ENCODE measurements at regions not wholly inside any gene's neighbourhood (a gene's known extent, or its start where the extent isn't known, plus 50 kb on each side); places are given as distances from the start of the nearest gene placed in this dataset.
"Not testable (repeated sequence)": the region's sequence is repeated elsewhere in the genome, so short reads cannot be mapped to it uniquely, and the experiment has no call there.

GRCh38 chr2:87518066-87518465 lies 229.8 kb upstream of the PLGLB2 start:
- H3K27me3 ChIP-seq (ENCODE audit: insufficient read depth, poor library complexity, severe bottlenecking); H3K4me3 ChIP-seq (replicated peaks; ENCODE audit: insufficient read depth, low read length): not testable (repeated sequence)
- peak; percentile 63 for TF ChIP-seq SPI1 (IDR thresholded peaks at IDR 0.05; ENCODE audit: borderline replicate concordance, low read depth)
- DNase-seq (ENCODE audit: low read depth in 1 of 2, low spot score in 1 of 2): peak in 1 of 2 experiments; percentile 34
- H3K27ac ChIP-seq (replicated peaks): peak overlapping the region; percentile 68

DNA sequence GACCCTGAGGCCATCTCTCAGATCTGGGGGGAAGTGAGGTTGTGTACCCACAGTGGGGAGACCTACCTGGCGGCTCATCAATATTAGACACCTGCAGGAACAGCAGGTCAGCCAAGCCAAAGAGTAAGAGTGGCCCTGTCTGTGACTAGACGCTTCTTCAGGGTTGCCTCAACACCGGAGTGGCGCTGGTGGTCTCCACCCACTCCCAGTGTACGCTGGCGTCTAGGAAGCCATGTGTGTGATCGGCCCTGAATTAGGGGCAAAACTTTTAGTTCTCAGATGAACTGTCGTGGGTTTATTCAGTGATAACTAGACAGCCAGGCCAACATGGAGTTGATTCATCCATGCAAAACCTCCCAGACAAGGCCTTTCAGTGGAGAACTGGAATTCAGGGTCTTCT lies 229.3 kb upstream of the PLGLB2 start:
- H3K27me3 ChIP-seq (ENCODE audit: insufficient read depth, poor library complexity, severe bottlenecking); H3K4me3 ChIP-seq (replicated peaks; ENCODE audit: insufficient read depth, low read length); DNase-seq (ENCODE audit: low read depth in 1 of 2, low spot score in 1 of 2): not testable (repeated sequence)
- peak overlapping the region; percentile 68 for H3K27ac ChIP-seq (replicated peaks)

DNA sequence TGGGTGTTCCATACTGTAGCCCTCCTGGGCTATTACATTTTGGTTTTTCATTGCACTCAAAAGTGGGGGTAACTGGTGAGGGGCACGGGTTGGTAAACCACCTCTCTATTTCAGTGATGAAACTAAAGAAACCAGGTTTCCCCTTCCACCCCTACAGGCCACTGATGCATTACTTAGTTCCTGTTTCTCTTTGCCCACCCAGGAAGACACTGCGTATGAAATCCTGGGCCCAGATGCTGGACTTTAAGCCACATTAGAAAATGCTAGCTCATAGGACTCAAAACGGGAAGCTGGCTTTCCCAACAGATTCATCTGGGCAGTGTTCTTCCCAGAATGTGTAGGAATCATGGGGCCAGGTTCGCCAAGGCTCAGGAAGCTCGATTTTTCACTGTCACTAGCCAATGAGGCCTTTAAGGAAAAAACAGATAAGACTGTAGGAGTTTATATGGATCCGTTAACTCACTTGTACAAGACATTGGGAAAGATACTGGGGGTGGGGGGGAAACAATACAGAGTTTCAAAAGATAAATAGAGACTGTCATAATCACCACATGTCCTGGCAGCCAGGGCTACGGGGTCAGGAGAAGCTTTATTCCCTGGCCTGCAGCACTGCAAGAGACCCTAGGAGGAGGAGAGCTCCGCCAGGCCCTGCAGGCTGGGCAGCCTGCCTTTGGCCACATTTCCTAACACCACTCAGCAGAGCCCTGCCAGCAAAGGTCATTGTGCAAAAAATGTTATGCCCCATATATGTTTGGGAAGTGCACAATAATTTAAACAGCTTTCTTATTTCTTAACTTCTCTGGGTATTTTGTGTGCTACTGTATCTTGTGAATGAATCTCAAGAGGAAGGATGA lies 228.5 kb upstream of the PLGLB2 start:
- H3K4me3 ChIP-seq (replicated peaks; ENCODE audit: insufficient read depth, low read length); H3K27me3 ChIP-seq (ENCODE audit: insufficient read depth, poor library complexity, severe bottlenecking): not testable (repeated sequence)
- DNase-seq (ENCODE audit: low read depth in 1 of 2, low spot score in 1 of 2): peak in 1 of 2 experiments; percentile 65

DNA sequence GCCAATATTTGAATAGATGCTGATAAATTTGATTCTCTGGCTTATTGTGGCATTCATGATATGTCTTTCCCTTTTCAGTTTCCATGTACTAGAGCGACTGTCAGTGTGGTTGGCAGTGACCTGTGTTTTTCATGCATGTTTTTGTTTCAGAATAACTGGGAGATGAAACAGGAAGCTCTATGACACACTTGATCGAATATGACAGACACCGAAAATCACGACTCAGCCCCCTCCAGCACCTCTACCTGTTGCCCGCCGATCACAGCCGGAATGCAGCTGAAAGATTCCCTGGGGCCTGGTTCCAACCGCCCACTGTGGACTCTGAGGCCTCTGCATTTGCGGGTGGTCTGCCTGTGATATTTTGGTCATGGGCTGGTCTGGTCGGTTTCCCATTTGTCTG lies 226.8 kb upstream of the PLGLB2 start:
- DNase-seq (ENCODE audit: low read depth in 1 of 2, low spot score in 1 of 2); H3K27ac ChIP-seq (replicated peaks); H3K4me3 ChIP-seq (replicated peaks; ENCODE audit: insufficient read depth, low read length): not testable (repeated sequence)

More for the DNA sequence above, 228.5 kb upstream of the PLGLB2 start:
- peak overlapping the region; percentile 64 for H3K27ac ChIP-seq (replicated peaks)

DNA sequence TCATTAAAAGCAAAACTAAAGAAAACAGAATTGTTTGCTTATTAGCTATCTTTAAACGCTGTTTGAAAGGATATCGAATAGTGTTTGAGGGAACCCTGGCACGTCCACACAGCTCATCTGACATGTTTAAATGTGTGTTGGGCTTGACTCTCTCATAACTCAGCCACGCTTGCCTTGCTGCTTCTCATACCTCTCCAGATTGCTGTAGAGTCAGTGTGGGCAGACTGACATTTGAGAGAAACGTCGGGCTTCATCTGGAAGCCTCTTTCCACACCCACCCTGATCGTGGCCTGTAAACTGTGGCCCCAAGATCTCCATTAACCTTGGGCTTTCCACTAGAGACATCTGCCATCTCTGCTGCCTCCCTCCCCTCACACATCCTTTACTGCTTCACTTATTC lies 226.4 kb upstream of the PLGLB2 start:
- not testable (repeated sequence) for DNase-seq (ENCODE audit: low read depth in 1 of 2, low spot score in 1 of 2); H3K4me3 ChIP-seq (replicated peaks; ENCODE audit: insufficient read depth, low read length); H3K27ac ChIP-seq (replicated peaks); H3K27me3 ChIP-seq (ENCODE audit: insufficient read depth, poor library complexity, severe bottlenecking)

More for the DNA sequence above, 226.8 kb upstream of the PLGLB2 start:
- H3K27me3 ChIP-seq (ENCODE audit: insufficient read depth, poor library complexity, severe bottlenecking): not testable (repeated sequence)

DNA sequence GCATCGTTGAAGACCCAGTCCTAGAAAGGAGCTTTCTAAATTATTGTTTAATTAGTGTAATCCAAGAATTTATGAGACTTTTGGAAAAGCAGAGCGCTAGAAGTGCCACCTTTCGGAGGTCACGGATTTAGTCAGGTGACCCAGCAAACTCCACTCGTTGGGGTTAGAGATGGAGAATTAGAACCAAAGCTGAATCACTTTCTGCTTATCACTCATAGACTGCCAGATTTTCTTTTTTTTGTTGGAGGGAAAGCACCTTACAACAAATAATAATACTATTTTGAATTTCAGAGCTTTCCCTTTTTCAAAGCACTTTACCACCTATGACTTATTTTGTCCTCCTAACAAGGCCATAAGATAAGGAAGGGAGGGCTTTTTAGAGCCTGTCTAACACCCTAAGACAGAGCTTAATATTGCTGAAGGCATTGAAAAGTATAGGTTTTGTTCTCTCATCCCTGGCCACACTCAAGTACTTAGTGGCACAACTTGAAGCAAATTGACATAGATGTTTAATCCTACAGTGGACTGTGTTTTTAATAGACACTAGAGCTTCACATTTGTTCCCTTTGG lies 223.2 kb upstream of the PLGLB2 start:
- not testable (repeated sequence) for DNase-seq (ENCODE audit: low read depth in 1 of 2, low spot score in 1 of 2); H3K27me3 ChIP-seq (ENCODE audit: insufficient read depth, poor library complexity, severe bottlenecking); H3K27ac ChIP-seq (replicated peaks); H3K4me3 ChIP-seq (replicated peaks; ENCODE audit: insufficient read depth, low read length)

DNA sequence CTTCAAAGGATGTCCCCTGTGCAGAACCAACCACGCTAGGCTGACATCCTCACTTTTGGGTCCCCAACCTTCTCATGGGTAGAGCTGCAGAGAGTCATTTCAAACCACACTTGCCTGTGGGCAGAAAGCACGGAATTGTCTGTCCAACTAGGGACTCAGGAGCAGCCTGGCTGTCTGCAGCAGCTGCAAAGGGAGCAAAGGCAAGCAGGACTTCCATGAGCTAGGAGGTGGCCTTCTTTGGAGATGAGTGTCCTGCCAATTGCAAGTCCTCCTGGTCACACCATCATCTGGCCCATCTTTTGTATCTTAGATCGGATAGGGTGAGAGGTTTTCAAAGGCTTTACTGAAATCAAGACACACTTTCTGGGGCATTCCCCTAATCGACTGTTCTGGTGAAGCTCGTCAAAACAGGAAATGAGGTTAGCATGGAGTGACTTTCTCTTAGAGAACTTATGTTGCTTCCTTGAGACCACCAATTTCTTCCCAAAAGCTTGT lies 222.3 kb upstream of the PLGLB2 start:
- H3K4me3 ChIP-seq (replicated peaks; ENCODE audit: insufficient read depth, low read length); DNase-seq (ENCODE audit: low read depth in 1 of 2, low spot score in 1 of 2); H3K27ac ChIP-seq (replicated peaks); H3K27me3 ChIP-seq (ENCODE audit: insufficient read depth, poor library complexity, severe bottlenecking): not testable (repeated sequence)

DNA sequence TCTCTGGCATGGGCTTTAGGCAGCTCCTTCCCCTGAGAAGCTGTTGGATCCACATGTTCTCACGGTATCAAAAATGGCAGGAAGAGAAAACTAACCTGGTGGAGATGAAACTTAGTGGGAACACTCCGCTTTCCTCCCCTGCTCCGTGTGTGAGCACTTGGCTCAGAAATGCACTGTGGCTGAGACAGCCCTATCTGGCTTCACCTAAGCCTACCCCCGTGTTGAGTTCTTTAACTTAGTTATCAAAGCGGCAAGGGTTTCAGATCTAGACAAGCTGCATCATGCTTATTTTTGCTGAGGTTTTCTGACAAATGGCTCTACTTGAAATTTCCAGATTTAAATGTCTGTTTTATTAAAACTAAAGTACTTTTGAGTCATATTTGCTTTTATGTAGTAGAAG lies 221.6 kb upstream of the PLGLB2 start:
- not testable (repeated sequence) for DNase-seq (ENCODE audit: low read depth in 1 of 2, low spot score in 1 of 2); H3K27me3 ChIP-seq (ENCODE audit: insufficient read depth, poor library complexity, severe bottlenecking); H3K27ac ChIP-seq (replicated peaks); H3K4me3 ChIP-seq (replicated peaks; ENCODE audit: insufficient read depth, low read length)

DNA sequence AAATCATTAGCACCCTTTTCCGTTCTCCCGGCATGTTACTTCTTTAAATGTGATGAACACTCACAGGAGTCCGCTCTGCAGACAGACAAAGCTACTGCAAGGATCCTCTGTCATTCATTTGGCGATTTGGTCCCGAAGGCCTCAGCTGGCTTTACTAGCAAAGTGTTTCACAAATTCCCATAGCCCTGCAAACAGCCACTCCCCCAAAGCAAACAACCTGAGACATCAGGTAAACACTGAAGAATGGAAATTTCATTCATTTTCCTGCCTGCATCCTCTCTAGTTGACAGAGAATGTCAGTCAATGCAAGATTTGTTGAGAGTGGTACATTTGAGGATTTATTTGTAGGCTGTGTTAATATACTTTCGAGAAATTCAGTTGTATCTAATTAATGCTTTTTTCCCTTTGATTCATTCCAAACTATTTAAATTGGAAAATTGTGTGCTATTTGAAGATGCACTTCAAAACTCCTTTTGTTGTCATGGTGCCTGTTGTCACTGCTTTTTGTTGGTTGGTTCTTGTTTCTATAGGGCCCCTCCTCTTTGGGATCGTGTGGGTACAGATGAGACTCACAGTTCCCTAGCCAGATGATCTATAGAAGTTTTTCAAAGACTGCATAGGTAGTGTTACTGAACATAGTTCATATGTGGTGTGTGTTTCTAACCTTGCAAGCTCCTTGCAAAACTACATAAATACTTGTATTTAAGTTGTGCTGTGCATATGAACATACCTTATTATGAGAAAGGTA lies 215.7 kb upstream of the PLGLB2 start:
- not testable (repeated sequence) for H3K27ac ChIP-seq (replicated peaks); H3K27me3 ChIP-seq (ENCODE audit: insufficient read depth, poor library complexity, severe bottlenecking)
- DNase-seq (ENCODE audit: low read depth in 1 of 2, low spot score in 1 of 2): peak in 1 of 2 experiments; percentile 19

GRCh38 chr2:87533390-87534272 lies 214.3 kb upstream of the PLGLB2 start:
- not testable (repeated sequence) for H3K27me3 ChIP-seq (ENCODE audit: insufficient read depth, poor library complexity, severe bottlenecking); H3K4me3 ChIP-seq (replicated peaks; ENCODE audit: insufficient read depth, low read length)
- peak overlapping the region; percentile 42; the same call in 1 of the 2 replicates for H3K27ac ChIP-seq (replicated peaks)
- DNase-seq (ENCODE audit: low read depth in 1 of 2, low spot score in 1 of 2): peak in 1 of 2 experiments; percentile 45

More for the DNA sequence above, 215.7 kb upstream of the PLGLB2 start:
- H3K4me3 ChIP-seq (replicated peaks; ENCODE audit: insufficient read depth, low read length): not testable (repeated sequence)

- peak overlapping the region; percentile 42; the same call in 1 of the 2 replicates for H3K27ac ChIP-seq (replicated peaks)
- H3K27me3 ChIP-seq (ENCODE audit: insufficient read depth, poor library complexity, severe bottlenecking); H3K4me3 ChIP-seq (replicated peaks; ENCODE audit: insufficient read depth, low read length): not testable (repeated sequence)
Measured at GRCh38 chr2:87534273-87534889, 213.5 kb upstream of the PLGLB2 start.

GRCh38 chr2:87536427-87536826 lies 211.5 kb upstream of the PLGLB2 start:
- not testable (repeated sequence) for DNase-seq (ENCODE audit: low read depth in 1 of 2, low spot score in 1 of 2); H3K27ac ChIP-seq (replicated peaks)

More at GRCh38 chr2:87534273-87534889, 213.5 kb upstream of the PLGLB2 start:
- peak in 1 of 2 experiments; percentile 5 for DNase-seq (ENCODE audit: low read depth in 1 of 2, low spot score in 1 of 2)

GRCh38 chr2:87537251-87537671 lies 210.6 kb upstream of the PLGLB2 start:
- H3K27ac ChIP-seq (replicated peaks); H3K4me3 ChIP-seq (replicated peaks; ENCODE audit: insufficient read depth, low read length); DNase-seq (ENCODE audit: low read depth in 1 of 2, low spot score in 1 of 2); H3K27me3 ChIP-seq (ENCODE audit: insufficient read depth, poor library complexity, severe bottlenecking): not testable (repeated sequence)

More at GRCh38 chr2:87536427-87536826, 211.5 kb upstream of the PLGLB2 start:
- H3K27me3 ChIP-seq (ENCODE audit: insufficient read depth, poor library complexity, severe bottlenecking); H3K4me3 ChIP-seq (replicated peaks; ENCODE audit: insufficient read depth, low read length): not testable (repeated sequence)
